ENCODE measurements at regions not wholly inside any gene's neighbourhood (a gene's known extent, or its start where the extent isn't known, plus 50 kb on each side); places are given as distances from the start of the nearest gene placed in this dataset.

GRCh38 chrX:120795301-120795700 is 80.4 kb downstream of the CT47B1 start:
- ChIA-PET CTCF (interaction anchor here (1.5 kb wide), 1 partner anchor 44 kb away, joined by 3 read pairs; no protein-coding TSS in a partner anchor), POLR2A (no interaction called here)
- H3K27ac ChIP-seq (ENCODE audit: insufficient read depth, low read depth, low read length) = peak overlapping the region; percentile 79
- H3K4me1 ChIP-seq (ENCODE audit: control insufficient read depth, extremely low read depth, insufficient read depth, low read length) = peaks cover 69% of the 10 kb centered on the region
- intact Hi-C loops (cut with micrococcal nuclease) = loop anchor here (10.0 kb wide), 1 partner anchor 540 kb away; the partner anchor contains the start of gene ZBTB33
- no peaks in the 10 kb centered on the region for H4K20me1 ChIP-seq (replicated peaks; ENCODE audit: control insufficient read depth, extremely low read depth, insufficient read depth, low read length)
- peak overlapping the region; percentile 52 for H3K4me2 ChIP-seq (ENCODE audit: insufficient read depth, low read length)
- no peak overlapping the region for H2AFZ ChIP-seq (ENCODE audit: low read depth, low read length)
- H3K9me1 ChIP-seq (replicated peaks; ENCODE audit: control insufficient read depth, extremely low read depth, insufficient read depth, low read length) = no peaks in the 10 kb centered on the region
- TSS peak; percentile 64 for BruUV-seq (replicated peaks)
- no peaks in the 10 kb centered on the region for H3K9me3 ChIP-seq (replicated peaks; ENCODE audit: control insufficient read depth, insufficient read depth, low read length)
- no peaks in the 10 kb centered on the region for H3K79me2 ChIP-seq (ENCODE audit: control insufficient read depth, insufficient read depth, low read length)
- TF ChIP-seq POLR2A (IDR thresholded peaks at IDR 0.05; ENCODE audit: low read depth, low read length) = no peak
- no peak for TF ChIP-seq EZH2 (IDR thresholded peaks at IDR 0.05; ENCODE audit: borderline replicate concordance, low read depth, low read length, severe bottlenecking)
- no peak for TF ChIP-seq JUN (IDR thresholded peaks at IDR 0.05; ENCODE audit: borderline replicate concordance, insufficient read depth, insufficient read length, low read depth)
- TF ChIP-seq POLR2AphosphoS5 (IDR thresholded peaks at IDR 0.05; ENCODE audit: insufficient read depth, low read depth, low read length) = no peak
- no peak for TF ChIP-seq CTCF (IDR thresholded peaks at IDR 0.05; ENCODE audit: extremely low read depth in 1 of 2, insufficient read depth in 1 of 2, low read depth in 1 of 2, low read length in 2 of 2)
- no peak for TF ChIP-seq MYC (IDR thresholded peaks at IDR 0.05; ENCODE audit: low read depth, low read length)
- TF ChIP-seq, protein P1, sequence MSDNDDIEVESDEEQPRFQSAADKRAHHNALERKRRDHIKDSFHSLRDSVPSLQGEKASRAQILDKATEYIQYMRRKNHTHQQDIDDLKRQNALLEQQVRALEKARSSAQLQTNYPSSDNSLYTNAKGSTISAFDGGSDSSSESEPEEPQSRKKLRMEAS (IDR thresholded peaks at IDR 0.05; ENCODE audit: insufficient read depth, insufficient read length) = no peak
- TF ChIP-seq GATA2 (IDR thresholded peaks at IDR 0.05; ENCODE audit: insufficient read depth, insufficient read length, low read depth, low read length) = no peak
- TF ChIP-seq FOS (IDR thresholded peaks at IDR 0.05; ENCODE audit: borderline replicate concordance, insufficient read depth, low read length) = no peak
- H3K9ac ChIP-seq (replicated peaks; ENCODE audit: extremely low read depth, insufficient read depth, low read length) = peak overlapping the region; percentile 54
- dilution Hi-C loops (cut with MboI; ENCODE audit: extremely low pct_ligation_motif_present, low sequenced_read_pairs) = no loop called here
- no peak overlapping the region for H3K4me3 ChIP-seq (replicated peaks in 1 of 3; ENCODE audit: insufficient read depth in 1 of 3, low read depth in 1 of 3, low read length in 3 of 3)
- DNase-seq (ENCODE audit: low read depth, low spot score) (peak; percentile 26), FAIRE-seq (no peak)
- H3K27me3 ChIP-seq (ENCODE audit: control insufficient read depth in 2 of 2, insufficient read depth in 2 of 2, low read length in 2 of 2) = no peaks in the 10 kb centered on the region
- H3K36me3 ChIP-seq (ENCODE audit: control insufficient read depth in 2 of 2, extremely low read depth in 1 of 2, insufficient read depth in 2 of 2, low read length in 2 of 2) = no peaks in the 10 kb centered on the region
